ENCODE measurements at regions not wholly inside any gene's neighbourhood (a gene's known extent, or its start where the extent isn't known, plus 50 kb on each side); places are given as distances from the start of the nearest gene placed in this dataset.

- no peak for TF ChIP-seq POLR2AphosphoS5 (IDR thresholded peaks at IDR 0.05; ENCODE audit: low read depth, low read length)
- TF ChIP-seq POLR2A (IDR thresholded peaks at IDR 0.05; ENCODE audit: borderline replicate concordance, extremely low read depth, insufficient read depth, insufficient read length) = no peak
- TF ChIP-seq CTCF (IDR thresholded peaks at IDR 0.05 in 2 of 3, conservative IDR thresholded peaks at IDR 0.05 in 1 of 3; ENCODE audit: borderline replicate concordance in 1 of 3, insufficient read depth in 1 of 3, low read depth in 2 of 3, low read length in 2 of 3) = no peak
- TF ChIP-seq ZNF274 (IDR thresholded peaks at IDR 0.05; ENCODE audit: low read depth, low read length) = no peak
- TF ChIP-seq MAX (IDR thresholded peaks at IDR 0.05) = no peak
- TF ChIP-seq EZH2phosphoT487 (IDR thresholded peaks at IDR 0.05; ENCODE audit: borderline replicate concordance) = no peak
- no peak for TF ChIP-seq ELF1 (IDR thresholded peaks at IDR 0.05; ENCODE audit: borderline replicate concordance, low read depth)
- TF ChIP-seq RAD21 (IDR thresholded peaks at IDR 0.05; ENCODE audit: low read depth) = no peak
- TF ChIP-seq TCF7L2 (IDR thresholded peaks at IDR 0.05; ENCODE audit: borderline replicate concordance, extremely low read depth, insufficient read depth, insufficient read length) = no peak
These were observed 762.8 kb downstream of the EFNA5 start for GRCh38 chr5:106907979-106908378.

All from HCT116 (cell line).